MM.1S (cell line): ENCODE measurements at regions not wholly inside any gene's neighbourhood (a gene's known extent, or its start where the extent isn't known, plus 50 kb on each side); places are given as distances from the start of the nearest gene placed in this dataset.

Experiments
- EZH2 ChIP-seq: fragments of 300-600 bp; sonication (generic); optimal IDR thresholded peaks from 2 replicates; pipeline ENCODE3; 2017; ENCODE audit warnings: low read depth, mild to moderate bottlenecking, antibody characterized with exemption, low read length, mixed read lengths
- EZH2phosphoT487 ChIP-seq: fragments of 300-600 bp; sonication (generic); IDR thresholded peaks from 2 replicates; pipeline ENCODE4 v1.6.1; 2018; ENCODE audit warnings: antibody characterized with exemption, low read length
- TF ChIP-seq, protein P1 (sequence below): fragments of 300-600 bp; sonication (generic); IDR thresholded peaks from 2 replicates; pipeline ENCODE4 v1.5.1; 2016; ENCODE audit warnings: antibody characterized with exemption, low read length, mixed read lengths

DNA sequence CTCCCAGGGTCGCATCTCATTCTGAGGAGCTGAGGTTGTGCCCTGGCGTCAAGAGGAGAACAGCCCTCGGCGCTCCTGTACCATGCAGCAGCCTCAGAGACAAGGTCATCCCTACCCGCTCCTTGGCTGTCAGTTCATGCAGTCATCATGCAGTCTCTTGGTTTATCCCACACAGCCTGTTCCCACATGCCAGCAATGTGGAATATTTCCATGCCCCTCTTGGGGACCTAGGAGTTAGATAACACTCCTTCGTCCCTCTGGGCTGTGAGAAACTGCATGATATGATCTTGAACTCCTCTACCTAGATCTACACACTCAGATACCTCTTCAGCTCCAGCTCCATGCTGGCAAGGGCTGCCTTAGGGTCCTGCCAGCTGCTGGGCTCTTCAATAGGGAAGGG lies 97.6 kb downstream of the BOD1 start:
- TF ChIP-seq, protein P1, sequence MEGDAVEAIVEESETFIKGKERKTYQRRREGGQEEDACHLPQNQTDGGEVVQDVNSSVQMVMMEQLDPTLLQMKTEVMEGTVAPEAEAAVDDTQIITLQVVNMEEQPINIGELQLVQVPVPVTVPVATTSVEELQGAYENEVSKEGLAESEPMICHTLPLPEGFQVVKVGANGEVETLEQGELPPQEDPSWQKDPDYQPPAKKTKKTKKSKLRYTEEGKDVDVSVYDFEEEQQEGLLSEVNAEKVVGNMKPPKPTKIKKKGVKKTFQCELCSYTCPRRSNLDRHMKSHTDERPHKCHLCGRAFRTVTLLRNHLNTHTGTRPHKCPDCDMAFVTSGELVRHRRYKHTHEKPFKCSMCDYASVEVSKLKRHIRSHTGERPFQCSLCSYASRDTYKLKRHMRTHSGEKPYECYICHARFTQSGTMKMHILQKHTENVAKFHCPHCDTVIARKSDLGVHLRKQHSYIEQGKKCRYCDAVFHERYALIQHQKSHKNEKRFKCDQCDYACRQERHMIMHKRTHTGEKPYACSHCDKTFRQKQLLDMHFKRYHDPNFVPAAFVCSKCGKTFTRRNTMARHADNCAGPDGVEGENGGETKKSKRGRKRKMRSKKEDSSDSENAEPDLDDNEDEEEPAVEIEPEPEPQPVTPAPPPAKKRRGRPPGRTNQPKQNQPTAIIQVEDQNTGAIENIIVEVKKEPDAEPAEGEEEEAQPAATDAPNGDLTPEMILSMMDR = no peak
- no peak for TF ChIP-seq EZH2phosphoT487
- no peak for TF ChIP-seq EZH2
